ENCODE measurements at regions not wholly inside any gene's neighbourhood (a gene's known extent, or its start where the extent isn't known, plus 50 kb on each side); places are given as distances from the start of the nearest gene placed in this dataset.

GRCh38 chr12:30136696-30137095 is 353.0 kb upstream of the TMTC1 start:
- DNase-seq (ENCODE audit: low spot score) = no peak
- no peak for TF ChIP-seq CTCF (IDR thresholded peaks at IDR 0.05; ENCODE audit: extremely low read depth, missing control alignments)

- no peak for TF ChIP-seq CTCF (IDR thresholded peaks at IDR 0.05; ENCODE audit: extremely low read depth, missing control alignments)
- DNase-seq (ENCODE audit: low spot score) = no peak
Observed at GRCh38 chr12:30135776-30136175, 352.0 kb upstream of the TMTC1 start.

- no peak for TF ChIP-seq CTCF (IDR thresholded peaks at IDR 0.05; ENCODE audit: extremely low read depth, missing control alignments)
- no peak for DNase-seq (ENCODE audit: low spot score)
Observed at GRCh38 chr12:30134229-30134628, 350.5 kb upstream of the TMTC1 start.

- TF ChIP-seq CTCF (IDR thresholded peaks at IDR 0.05; ENCODE audit: extremely low read depth, missing control alignments) = no peak
- no peak for DNase-seq (ENCODE audit: low spot score)
Observed at GRCh38 chr12:30126944-30127343, 343.2 kb upstream of the TMTC1 start.

- no peak for TF ChIP-seq CTCF (IDR thresholded peaks at IDR 0.05; ENCODE audit: extremely low read depth, missing control alignments)
- no peak for DNase-seq (ENCODE audit: low spot score)
Observed at GRCh38 chr12:30120522-30120921, 336.8 kb upstream of the TMTC1 start.

GRCh38 chr12:30117483-30117882 is 333.7 kb upstream of the TMTC1 start:
- no peak for DNase-seq (ENCODE audit: low spot score)
- TF ChIP-seq CTCF (IDR thresholded peaks at IDR 0.05; ENCODE audit: extremely low read depth, missing control alignments) = no peak

GRCh38 chr12:30111719-30112118 is 328.0 kb upstream of the TMTC1 start:
- no peak for DNase-seq (ENCODE audit: low spot score)
- no peak for TF ChIP-seq CTCF (IDR thresholded peaks at IDR 0.05; ENCODE audit: extremely low read depth, missing control alignments)

Data from GM20000 (cell line).